ENCODE measurements at regions not wholly inside any gene's neighbourhood (a gene's known extent, or its start where the extent isn't known, plus 50 kb on each side); places are given as distances from the start of the nearest gene placed in this dataset.

DNA sequence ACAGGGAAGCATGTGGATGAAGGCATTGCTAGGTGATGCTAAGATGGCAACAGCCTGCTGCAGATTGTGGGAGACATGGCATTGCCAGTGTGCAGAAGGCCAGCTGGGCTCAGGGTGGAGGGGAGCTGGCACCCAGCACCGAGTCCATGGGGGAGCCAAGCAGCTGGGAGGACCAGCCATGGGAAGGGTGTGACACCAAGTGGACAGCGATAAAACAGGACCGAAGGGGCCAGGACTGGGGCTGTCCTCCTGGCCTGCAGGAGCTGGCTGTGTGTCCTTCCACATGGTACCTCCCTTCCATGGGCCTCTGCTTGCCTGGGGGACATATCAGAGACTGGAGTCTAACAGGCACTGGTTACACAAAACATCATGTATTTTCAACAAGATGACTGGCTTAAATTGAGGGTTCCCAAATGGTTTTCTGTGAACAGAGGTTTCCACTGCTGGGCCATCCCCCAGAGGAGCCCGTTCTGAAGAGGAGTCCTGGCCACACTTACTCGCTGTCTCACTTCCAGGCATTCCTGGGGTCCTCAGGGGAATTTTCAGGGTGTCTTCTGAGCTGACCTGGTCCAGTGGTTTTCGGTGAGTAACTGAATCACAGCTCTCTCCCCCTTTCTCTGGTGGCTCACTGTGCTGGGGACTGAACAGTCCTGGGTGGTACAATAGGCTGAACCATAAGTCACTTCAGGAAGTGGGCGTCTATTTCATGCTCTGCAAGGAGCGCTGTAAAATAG is 60.4 kb upstream of the TNP1 start:
- TF ChIP-seq, protein P1, sequence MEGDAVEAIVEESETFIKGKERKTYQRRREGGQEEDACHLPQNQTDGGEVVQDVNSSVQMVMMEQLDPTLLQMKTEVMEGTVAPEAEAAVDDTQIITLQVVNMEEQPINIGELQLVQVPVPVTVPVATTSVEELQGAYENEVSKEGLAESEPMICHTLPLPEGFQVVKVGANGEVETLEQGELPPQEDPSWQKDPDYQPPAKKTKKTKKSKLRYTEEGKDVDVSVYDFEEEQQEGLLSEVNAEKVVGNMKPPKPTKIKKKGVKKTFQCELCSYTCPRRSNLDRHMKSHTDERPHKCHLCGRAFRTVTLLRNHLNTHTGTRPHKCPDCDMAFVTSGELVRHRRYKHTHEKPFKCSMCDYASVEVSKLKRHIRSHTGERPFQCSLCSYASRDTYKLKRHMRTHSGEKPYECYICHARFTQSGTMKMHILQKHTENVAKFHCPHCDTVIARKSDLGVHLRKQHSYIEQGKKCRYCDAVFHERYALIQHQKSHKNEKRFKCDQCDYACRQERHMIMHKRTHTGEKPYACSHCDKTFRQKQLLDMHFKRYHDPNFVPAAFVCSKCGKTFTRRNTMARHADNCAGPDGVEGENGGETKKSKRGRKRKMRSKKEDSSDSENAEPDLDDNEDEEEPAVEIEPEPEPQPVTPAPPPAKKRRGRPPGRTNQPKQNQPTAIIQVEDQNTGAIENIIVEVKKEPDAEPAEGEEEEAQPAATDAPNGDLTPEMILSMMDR (IDR thresholded peaks at IDR 0.05; ENCODE audit: borderline replicate concordance, extremely low read depth, low read length, poor library complexity, severe bottlenecking) = no peak
- no peak for TF ChIP-seq EZH2 (IDR thresholded peaks at IDR 0.05; ENCODE audit: borderline replicate concordance, low read depth, low read length, severe bottlenecking)
